K562 (cell line): ENCODE measurements at regions not wholly inside any gene's neighbourhood (a gene's known extent, or its start where the extent isn't known, plus 50 kb on each side); places are given as distances from the start of the nearest gene placed in this dataset.

ENCODE experiments used
- CBX2 ChIP-seq: fragments of 200-600 bp; sonication (generic); IDR thresholded peaks from one replicate; pipeline ENCODE4 v1.6.1; 2012; ENCODE audit warnings: mild to moderate bottlenecking, low read length, inconsistent platforms; ENCODE audit not compliant: insufficient read depth, poor library complexity, severe bottlenecking
- CREBBP ChIP-seq: IDR thresholded peaks from one replicate; pipeline ENCODE4 v1.6.1; 2012; ENCODE audit warnings: low read depth, mild to moderate bottlenecking, control low read depth, inconsistent platforms, low read length
- ESRRA ChIP-seq: fragments of 450-650 bp; IDR thresholded peaks from 2 replicates; pipeline ENCODE4 v1.6.1; 2014; ENCODE audit warnings: low read depth, mild to moderate bottlenecking, moderate library complexity, borderline replicate concordance
- FOSL1 ChIP-seq: fragments of 200-800 bp; sonication (Bioruptor generic); conservative IDR thresholded peaks from 2 replicates; pipeline ENCODE4 v1.6.1; 2016; ENCODE audit warnings: missing genetic modification characterization, missing compliant biosample characterization
- FOXK2 ChIP-seq, 2 experiments: fragments of 450-650 bp; IDR thresholded peaks in 1 of 2; conservative IDR thresholded peaks in 1 of 2; 2 replicates each; pipeline ENCODE4 v1.6.1; 2016; ENCODE audit warnings: low read depth in 2 of 2, mild to moderate bottlenecking in 1 of 2
- FUS ChIP-seq: fragments of 200-400 bp; formaldehyde crosslinking; optimal IDR thresholded peaks from 2 replicates; pipeline ENCODE3; 2017; ENCODE audit warnings: low read depth, low read length
- HNRNPK ChIP-seq: fragments of 200-400 bp; formaldehyde crosslinking; IDR thresholded peaks from one replicate; pipeline ENCODE4 v1.6.1; 2018; ENCODE audit warnings: mild to moderate bottlenecking, low read depth, low read length; ENCODE audit not compliant: poor library complexity, severe bottlenecking
- HOXB6 ChIP-seq: fragments of 250-450 bp; sonication (Bioruptor Pico); IDR thresholded peaks from 2 replicates; pipeline ENCODE4 v1.5.1; 2022; ENCODE audit warnings: mild to moderate bottlenecking, borderline replicate concordance
- PML ChIP-seq: IDR thresholded peaks from 2 replicates; pipeline ENCODE4 v1.6.1; 2012; ENCODE audit warnings: low read length, inconsistent platforms
- POLR2H ChIP-seq: IDR thresholded peaks from 2 replicates; pipeline ENCODE4 v1.6.1; 2016; ENCODE audit warnings: missing genetic modification characterization, low read depth, mild to moderate bottlenecking, control low read depth, missing compliant biosample characterization, moderate library complexity
- STAT5A ChIP-seq: IDR thresholded peaks from 2 replicates; pipeline ENCODE4 v1.6.1; 2012; ENCODE audit warnings: low read length, inconsistent platforms, borderline replicate concordance
- ZEB2 ChIP-seq: fragments of 450-650 bp; IDR thresholded peaks from 2 replicates; pipeline ENCODE4 v1.6.1; 2016
- ZFP36 ChIP-seq: fragments of 150-350 bp; IDR thresholded peaks from 2 replicates; pipeline ENCODE4 v1.6.1; 2018; ENCODE audit warnings: low read length, low read depth; ENCODE audit not compliant: partially characterized antibody
- ZFX ChIP-seq: sonication (generic); formaldehyde crosslinking; IDR thresholded peaks from 2 replicates; pipeline ENCODE4 v1.8.0; 2022; ENCODE audit warnings: mild to moderate bottlenecking, missing genetic modification reagents, moderate library complexity
- ZNF57 ChIP-seq: fragments of 450-650 bp; formaldehyde crosslinking; IDR thresholded peaks from 2 replicates; pipeline ENCODE4 v1.4.0; 2020; ENCODE audit warnings: mild to moderate bottlenecking, moderate library complexity
- ZNF586 ChIP-seq: fragments of 450-650 bp; formaldehyde crosslinking; conservative IDR thresholded peaks from 2 replicates; pipeline ENCODE4 v1.4.0; 2020; ENCODE audit warnings: mild to moderate bottlenecking, moderate library complexity
- TF ChIP-seq, protein P1 (sequence below): sonication (generic); formaldehyde crosslinking; IDR thresholded peaks from 2 replicates; pipeline ENCODE4 v1.8.1; 2022; ENCODE audit warnings: missing genetic modification reagents
- TF ChIP-seq, protein P2 (sequence below): fragments of 250-450 bp; sonication (Bioruptor Pico); IDR thresholded peaks from 2 replicates; pipeline ENCODE4 v1.4.0; 2020
- TF ChIP-seq, protein P3 (sequence below): fragments of 250-450 bp; sonication (Bioruptor Pico); IDR thresholded peaks from 2 replicates; pipeline ENCODE4 v1.9.0; 2021; ENCODE audit warnings: mild to moderate bottlenecking, inconsistent platforms

- TF ChIP-seq FUS (no peak), CREBBP (no peak), ZEB2 (no peak), CBX2 (no peak), PML (no peak), ZFP36 (no peak), ESRRA (no peak), POLR2H (tag) (peak; percentile 52), HNRNPK (no peak), STAT5A (no peak), ZNF586 (no peak), HOXB6 (CRISPR knock-in tag) (0 out of 2 replicates have a peak, but pooled peaks have one; percentile 24), FOSL1 (0 out of 2 replicates have a peak, but pooled peaks have one; percentile 20), FOXK2 (conservative IDR thresholded peaks at IDR 0.05 in 1 of 2, IDR thresholded peaks at IDR 0.05 in 1 of 2; ENCODE audit: low read depth in 2 of 2) (no peak), ZFX (CRISPR knock-in tag) (no peak), ZNF57 (CRISPR knock-in tag) (no peak)
- TF ChIP-seq, protein P1, sequence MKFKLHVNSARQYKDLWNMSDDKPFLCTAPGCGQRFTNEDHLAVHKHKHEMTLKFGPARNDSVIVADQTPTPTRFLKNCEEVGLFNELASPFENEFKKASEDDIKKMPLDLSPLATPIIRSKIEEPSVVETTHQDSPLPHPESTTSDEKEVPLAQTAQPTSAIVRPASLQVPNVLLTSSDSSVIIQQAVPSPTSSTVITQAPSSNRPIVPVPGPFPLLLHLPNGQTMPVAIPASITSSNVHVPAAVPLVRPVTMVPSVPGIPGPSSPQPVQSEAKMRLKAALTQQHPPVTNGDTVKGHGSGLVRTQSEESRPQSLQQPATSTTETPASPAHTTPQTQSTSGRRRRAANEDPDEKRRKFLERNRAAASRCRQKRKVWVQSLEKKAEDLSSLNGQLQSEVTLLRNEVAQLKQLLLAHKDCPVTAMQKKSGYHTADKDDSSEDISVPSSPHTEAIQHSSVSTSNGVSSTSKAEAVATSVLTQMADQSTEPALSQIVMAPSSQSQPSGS = no peak
- TF ChIP-seq, protein P2, sequence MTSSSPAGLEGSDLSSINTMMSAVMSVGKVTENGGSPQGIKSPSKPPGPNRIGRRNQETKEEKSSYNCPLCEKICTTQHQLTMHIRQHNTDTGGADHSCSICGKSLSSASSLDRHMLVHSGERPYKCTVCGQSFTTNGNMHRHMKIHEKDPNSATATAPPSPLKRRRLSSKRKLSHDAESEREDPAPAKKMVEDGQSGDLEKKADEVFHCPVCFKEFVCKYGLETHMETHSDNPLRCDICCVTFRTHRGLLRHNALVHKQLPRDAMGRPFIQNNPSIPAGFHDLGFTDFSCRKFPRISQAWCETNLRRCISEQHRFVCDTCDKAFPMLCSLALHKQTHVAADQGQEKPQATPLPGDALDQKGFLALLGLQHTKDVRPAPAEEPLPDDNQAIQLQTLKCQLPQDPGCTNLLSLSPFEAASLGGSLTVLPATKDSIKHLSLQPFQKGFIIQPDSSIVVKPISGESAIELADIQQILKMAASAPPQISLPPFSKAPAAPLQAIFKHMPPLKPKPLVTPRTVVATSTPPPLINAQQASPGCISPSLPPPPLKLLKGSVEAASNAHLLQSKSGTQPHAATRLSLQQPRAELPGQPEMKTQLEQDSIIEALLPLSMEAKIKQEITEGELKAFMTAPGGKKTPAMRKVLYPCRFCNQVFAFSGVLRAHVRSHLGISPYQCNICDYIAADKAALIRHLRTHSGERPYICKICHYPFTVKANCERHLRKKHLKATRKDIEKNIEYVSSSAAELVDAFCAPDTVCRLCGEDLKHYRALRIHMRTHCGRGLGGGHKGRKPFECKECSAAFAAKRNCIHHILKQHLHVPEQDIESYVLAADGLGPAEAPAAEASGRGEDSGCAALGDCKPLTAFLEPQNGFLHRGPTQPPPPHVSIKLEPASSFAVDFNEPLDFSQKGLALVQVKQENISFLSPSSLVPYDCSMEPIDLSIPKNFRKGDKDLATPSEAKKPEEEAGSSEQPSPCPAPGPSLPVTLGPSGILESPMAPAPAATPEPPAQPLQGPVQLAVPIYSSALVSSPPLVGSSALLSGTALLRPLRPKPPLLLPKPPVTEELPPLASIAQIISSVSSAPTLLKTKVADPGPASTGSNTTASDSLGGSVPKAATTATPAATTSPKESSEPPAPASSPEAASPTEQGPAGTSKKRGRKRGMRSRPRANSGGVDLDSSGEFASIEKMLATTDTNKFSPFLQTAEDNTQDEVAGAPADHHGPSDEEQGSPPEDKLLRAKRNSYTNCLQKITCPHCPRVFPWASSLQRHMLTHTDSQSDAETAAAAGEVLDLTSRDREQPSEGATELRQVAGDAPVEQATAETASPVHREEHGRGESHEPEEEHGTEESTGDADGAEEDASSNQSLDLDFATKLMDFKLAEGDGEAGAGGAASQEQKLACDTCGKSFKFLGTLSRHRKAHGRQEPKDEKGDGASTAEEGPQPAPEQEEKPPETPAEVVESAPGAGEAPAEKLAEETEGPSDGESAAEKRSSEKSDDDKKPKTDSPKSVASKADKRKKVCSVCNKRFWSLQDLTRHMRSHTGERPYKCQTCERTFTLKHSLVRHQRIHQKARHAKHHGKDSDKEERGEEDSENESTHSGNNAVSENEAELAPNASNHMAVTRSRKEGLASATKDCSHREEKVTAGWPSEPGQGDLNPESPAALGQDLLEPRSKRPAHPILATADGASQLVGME (CRISPR knock-in tag) = no peak
- TF ChIP-seq, protein P3, sequence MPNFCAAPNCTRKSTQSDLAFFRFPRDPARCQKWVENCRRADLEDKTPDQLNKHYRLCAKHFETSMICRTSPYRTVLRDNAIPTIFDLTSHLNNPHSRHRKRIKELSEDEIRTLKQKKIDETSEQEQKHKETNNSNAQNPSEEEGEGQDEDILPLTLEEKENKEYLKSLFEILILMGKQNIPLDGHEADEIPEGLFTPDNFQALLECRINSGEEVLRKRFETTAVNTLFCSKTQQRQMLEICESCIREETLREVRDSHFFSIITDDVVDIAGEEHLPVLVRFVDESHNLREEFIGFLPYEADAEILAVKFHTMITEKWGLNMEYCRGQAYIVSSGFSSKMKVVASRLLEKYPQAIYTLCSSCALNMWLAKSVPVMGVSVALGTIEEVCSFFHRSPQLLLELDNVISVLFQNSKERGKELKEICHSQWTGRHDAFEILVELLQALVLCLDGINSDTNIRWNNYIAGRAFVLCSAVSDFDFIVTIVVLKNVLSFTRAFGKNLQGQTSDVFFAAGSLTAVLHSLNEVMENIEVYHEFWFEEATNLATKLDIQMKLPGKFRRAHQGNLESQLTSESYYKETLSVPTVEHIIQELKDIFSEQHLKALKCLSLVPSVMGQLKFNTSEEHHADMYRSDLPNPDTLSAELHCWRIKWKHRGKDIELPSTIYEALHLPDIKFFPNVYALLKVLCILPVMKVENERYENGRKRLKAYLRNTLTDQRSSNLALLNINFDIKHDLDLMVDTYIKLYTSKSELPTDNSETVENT (CRISPR knock-in tag) = no peak
Measured at GRCh38 chr2:55099878-55100820, 49.9 kb upstream of the RTN4 start (continued).
